NB4 (cell line): ENCODE measurements at regions not wholly inside any gene's neighbourhood (a gene's known extent, or its start where the extent isn't known, plus 50 kb on each side); places are given as distances from the start of the nearest gene placed in this dataset.

Experiments used
- MYC ChIP-seq: IDR thresholded peaks from 2 replicates; pipeline ENCODE4 v1.6.1; 2011; ENCODE audit warnings: low read depth, low read length
- POLR2A ChIP-seq: IDR thresholded peaks from 2 replicates; pipeline ENCODE4 v1.6.1; 2011; ENCODE audit warnings: mild to moderate bottlenecking; ENCODE audit not compliant: insufficient read length; ENCODE audit errors: extremely low read depth
- TF ChIP-seq, protein P1 (sequence below): IDR thresholded peaks from one replicate; pipeline ENCODE4 v1.5.1; 2012; ENCODE audit warnings: low read depth, low read length
- TF ChIP-seq, protein P2 (sequence below): IDR thresholded peaks from 2 replicates; pipeline ENCODE4 v1.6.1; 2011; ENCODE audit warnings: low read depth, low read length

DNA sequence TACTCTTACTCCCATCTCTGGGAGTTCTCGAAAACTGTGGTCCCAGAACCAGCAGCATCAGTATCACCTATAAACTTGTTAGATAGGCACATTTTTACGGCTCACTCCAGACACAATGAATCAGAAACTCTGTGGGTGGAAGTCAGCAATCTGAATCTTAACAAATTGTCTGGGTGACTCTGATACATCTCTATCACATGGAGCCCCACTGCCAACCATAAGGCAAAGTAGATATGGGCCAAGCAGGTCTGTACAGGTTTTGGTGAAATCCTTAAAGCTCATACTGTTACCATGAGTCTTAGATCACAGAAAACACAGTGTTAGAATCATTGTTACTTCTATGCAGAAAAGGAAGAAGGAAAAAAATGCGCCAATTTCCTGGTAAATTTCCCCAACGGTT is 122.5 kb upstream of the HCCS start:
- TF ChIP-seq, protein P1, sequence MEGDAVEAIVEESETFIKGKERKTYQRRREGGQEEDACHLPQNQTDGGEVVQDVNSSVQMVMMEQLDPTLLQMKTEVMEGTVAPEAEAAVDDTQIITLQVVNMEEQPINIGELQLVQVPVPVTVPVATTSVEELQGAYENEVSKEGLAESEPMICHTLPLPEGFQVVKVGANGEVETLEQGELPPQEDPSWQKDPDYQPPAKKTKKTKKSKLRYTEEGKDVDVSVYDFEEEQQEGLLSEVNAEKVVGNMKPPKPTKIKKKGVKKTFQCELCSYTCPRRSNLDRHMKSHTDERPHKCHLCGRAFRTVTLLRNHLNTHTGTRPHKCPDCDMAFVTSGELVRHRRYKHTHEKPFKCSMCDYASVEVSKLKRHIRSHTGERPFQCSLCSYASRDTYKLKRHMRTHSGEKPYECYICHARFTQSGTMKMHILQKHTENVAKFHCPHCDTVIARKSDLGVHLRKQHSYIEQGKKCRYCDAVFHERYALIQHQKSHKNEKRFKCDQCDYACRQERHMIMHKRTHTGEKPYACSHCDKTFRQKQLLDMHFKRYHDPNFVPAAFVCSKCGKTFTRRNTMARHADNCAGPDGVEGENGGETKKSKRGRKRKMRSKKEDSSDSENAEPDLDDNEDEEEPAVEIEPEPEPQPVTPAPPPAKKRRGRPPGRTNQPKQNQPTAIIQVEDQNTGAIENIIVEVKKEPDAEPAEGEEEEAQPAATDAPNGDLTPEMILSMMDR: no peak
- no peak for TF ChIP-seq POLR2A
- TF ChIP-seq, protein P2, sequence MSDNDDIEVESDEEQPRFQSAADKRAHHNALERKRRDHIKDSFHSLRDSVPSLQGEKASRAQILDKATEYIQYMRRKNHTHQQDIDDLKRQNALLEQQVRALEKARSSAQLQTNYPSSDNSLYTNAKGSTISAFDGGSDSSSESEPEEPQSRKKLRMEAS: no peak
- TF ChIP-seq MYC: no peak
